Fibroblast of mammary gland (primary cell): ENCODE measurements at regions not wholly inside any gene's neighbourhood (a gene's known extent, or its start where the extent isn't known, plus 50 kb on each side); places are given as distances from the start of the nearest gene placed in this dataset.
A peak's percentile ranks its signal among the peaks of the same experiment; 100 is the strongest.

Experiments
- DNase-seq: peaks from one replicate; pipeline ENCODE4 v3.0.0-alpha.2; 2010; ENCODE audit warnings: low read depth
- H3K4me3 ChIP-seq: 2 replicates; pipeline ENCODE4 v1.5.1; 2011; ENCODE audit warnings: low read depth, mild to moderate bottlenecking, low read length, moderate library complexity; ENCODE audit not compliant: control insufficient read depth
- CTCF ChIP-seq: conservative IDR thresholded peaks from 2 replicates; pipeline ENCODE4 v1.5.1; 2011; ENCODE audit warnings: low read depth, low read length, inconsistent platforms; ENCODE audit not compliant: control insufficient read depth, insufficient read depth

DNA sequence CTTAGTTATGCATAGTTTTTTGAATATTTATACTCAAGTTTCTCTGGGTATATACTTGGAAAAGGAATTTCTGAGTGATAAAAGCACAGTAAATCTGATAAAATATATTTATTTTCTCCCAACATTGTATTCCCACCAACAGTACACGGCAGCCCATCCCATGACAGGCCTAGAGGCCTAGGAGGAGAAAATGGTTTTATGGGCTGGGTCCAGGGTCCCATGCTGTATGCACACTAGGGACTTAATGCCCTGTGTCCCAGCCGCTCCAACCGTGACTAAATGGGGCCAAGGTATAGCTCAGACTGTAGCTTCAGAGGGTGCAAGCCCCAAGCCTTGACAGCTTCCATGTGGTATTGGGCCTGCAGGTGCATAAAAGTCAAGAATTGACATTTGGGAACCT is 1007.7 kb downstream of the DSC3 start:
- no peak overlapping the region for H3K4me3 ChIP-seq
- DNase-seq, result no peak
- TF ChIP-seq CTCF, result no peak

DNA sequence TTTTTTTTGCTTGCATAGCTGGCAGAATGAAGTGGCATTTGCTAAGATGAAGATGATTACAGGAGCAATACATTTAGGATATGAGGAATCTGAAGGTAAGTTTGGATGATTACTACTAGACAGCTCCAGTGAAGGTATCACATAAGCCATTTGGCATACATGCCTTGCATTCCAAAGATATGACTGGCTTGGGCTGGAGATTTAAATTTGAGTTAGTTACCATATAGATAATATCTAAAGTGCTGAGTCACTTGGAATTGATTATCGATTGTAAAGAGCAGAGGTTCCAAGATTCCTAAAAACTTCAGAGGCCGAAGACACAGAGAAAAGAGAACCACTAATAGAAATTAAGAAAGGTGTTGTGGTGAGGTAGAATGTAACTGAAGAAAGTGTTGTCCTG is 1026.4 kb downstream of the DSC3 start:
- DNase-seq, result no peak
- no peak overlapping the region for H3K4me3 ChIP-seq
- TF ChIP-seq CTCF, result no peak

GRCh38 chr18:30004965-30005364 is 1037.6 kb downstream of the DSC3 start:
- no peak for DNase-seq
- TF ChIP-seq CTCF, result no peak
- H3K4me3 ChIP-seq, result no peak overlapping the region

GRCh38 chr18:29982218-29982617 is 1060.3 kb downstream of the DSC3 start:
- DNase-seq, result no peak
- no peak for TF ChIP-seq CTCF
- no peak overlapping the region for H3K4me3 ChIP-seq

DNA sequence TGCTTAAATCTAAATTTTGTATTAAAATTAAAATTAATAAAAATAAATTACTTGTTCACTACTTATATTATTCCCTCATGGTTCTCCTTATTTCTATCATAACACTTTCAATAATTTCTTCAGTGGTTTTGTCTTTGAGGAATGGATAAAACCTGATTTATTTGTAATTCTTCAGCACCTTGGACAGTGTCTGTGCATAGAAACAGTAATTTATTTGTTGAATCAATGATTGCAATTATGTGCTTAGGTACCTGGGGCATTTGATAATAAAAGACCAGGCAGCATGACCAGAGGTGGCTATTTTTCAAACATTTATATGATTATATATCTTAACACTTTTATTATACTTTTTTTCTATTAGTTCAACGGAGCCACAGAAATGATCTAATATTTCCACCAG is 1062.7 kb downstream of the DSC3 start:
- no peak overlapping the region for H3K4me3 ChIP-seq
- peak; percentile 2 for DNase-seq
- TF ChIP-seq CTCF, result no peak

GRCh38 chr18:29969876-29970275 is 1072.7 kb downstream of the DSC3 start:
- no peak for TF ChIP-seq CTCF
- DNase-seq, result no peak
- H3K4me3 ChIP-seq, result no peak overlapping the region

DNA sequence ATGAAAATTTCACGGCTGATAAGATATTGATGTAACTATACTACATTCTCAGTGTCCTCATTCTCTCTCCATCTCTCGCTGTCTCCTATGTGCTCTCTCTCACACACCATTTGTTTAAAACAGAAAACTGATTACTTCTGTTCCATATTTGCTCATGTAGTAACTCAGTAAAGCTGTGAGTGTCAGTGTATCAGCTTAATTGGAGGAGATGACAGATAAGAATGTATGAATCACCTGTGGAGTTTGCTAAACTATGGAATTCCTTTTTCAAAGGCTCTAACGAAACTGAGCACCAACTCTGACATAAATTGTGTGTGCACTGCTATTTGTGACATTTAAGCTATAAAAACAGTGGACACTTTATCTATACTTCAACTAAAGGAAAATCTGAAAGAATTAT is 1080.0 kb downstream of the DSC3 start:
- no peak overlapping the region for H3K4me3 ChIP-seq
- TF ChIP-seq CTCF, result no peak
- DNase-seq, result no peak
